T-helper 22 cell (primary cell): ENCODE measurements at regions not wholly inside any gene's neighbourhood (a gene's known extent, or its start where the extent isn't known, plus 50 kb on each side); places are given as distances from the start of the nearest gene placed in this dataset.
"Not testable (repeated sequence)": the region's sequence is repeated elsewhere in the genome, so short reads cannot be mapped to it uniquely, and the experiment has no call there.

Experiments
- DNase-seq: peaks from one replicate; pipeline ENCODE4 v3.0.0-alpha.2; 2020; ENCODE audit warnings: low read depth

DNA sequence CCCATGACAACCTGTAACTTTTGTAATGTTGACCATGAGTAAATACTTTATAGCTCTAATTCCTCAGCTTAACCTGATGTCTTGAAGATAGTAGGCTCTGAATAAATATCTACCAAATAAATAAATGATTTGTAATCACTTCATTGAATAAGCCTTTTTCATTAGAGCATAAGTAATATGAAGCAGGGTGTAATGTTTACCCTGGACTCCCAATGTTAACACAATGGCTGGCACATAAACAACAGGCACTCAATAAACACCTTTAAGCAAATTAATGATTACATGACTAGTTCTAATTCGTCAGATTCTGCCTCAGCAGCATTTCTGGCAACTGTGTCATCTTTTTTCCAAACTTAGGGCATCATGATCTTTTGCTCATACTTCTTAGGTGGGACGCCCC lies 396.3 kb downstream of the LIG4 start:
- no peak for DNase-seq

DNA sequence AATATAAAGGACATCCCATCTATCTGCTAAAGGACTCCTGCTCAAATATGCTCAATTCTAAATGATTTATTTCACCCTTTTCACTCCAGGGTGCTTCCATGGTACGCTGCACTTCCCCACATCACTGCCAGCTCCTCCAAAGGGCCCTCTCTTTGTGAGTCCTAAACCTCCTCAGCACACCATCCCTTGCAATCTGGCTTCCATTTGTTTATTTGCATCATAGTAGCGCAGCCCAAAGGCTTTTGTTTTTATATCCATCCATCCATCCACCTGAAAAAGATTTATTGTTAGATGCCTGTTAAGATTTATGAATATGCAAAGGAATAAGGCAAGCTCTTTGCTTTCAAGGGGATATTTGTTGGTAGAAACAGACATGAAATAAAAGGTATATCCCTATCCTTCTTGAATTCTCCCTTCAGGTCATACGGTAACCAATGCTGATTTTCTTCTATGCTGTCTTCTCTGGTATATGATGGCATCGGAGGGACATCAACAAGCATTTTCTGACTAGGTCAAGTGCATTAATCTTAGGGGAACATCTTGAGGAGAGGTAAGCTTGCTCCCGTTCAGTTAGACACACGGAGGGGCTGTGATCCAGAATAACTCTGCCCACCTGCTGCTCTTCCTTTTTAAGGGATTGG lies 397.6 kb downstream of the LIG4 start:
- no peak for DNase-seq

DNA sequence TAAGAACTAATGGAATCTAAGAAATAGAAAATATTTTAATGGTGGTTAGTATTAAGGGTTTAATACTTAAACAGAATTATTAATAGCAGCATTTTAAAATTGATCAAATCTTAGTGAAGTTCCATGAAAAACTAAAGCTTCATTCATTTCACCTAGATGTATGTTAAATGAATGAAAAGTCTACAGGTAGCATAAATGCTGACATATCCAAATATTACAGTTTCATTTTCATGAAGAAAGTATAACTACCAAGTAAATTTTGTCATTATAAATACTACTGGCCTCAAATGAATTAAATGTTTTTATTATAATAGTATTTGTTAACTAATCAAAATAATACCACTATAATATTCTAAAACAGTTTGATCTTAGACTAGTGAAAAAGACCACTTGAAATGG lies 403.3 kb downstream of the LIG4 start:
- DNase-seq, result no peak

DNA sequence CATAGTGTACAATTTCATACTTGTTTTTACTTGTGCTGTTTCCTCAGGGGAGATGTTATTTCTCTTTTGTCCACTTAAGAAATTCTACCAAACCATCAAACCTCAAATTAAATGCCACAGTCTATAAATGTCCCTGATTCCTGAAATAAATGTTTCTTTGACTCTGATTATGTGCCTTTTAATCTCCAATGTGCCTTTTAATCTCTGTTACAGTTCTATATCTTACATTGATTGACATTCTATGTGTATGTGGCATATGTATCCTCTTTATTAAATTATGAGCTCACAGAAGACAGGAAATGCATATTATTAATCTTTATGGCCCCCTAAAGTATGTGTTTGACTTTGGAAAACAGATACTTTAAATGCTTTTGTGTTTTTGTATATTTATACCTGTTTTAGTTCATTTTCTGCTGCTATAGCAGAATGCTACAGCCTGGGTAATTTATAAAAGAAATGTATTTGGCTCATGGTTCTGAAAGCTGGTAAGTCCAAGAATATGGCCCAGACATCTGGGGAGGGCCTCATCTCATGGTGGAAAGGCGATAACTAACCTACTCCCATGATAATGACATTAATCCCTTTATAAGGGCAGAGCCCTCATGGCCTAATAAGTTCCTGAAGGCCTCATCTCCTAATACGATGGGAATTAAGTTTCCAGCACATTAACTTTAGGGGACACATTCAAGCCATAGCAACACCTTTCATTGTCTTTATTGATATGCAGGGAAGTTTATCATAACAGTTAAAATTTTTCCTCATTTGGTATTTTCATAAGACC lies 403.9 kb downstream of the LIG4 start:
- no peak for DNase-seq

DNA sequence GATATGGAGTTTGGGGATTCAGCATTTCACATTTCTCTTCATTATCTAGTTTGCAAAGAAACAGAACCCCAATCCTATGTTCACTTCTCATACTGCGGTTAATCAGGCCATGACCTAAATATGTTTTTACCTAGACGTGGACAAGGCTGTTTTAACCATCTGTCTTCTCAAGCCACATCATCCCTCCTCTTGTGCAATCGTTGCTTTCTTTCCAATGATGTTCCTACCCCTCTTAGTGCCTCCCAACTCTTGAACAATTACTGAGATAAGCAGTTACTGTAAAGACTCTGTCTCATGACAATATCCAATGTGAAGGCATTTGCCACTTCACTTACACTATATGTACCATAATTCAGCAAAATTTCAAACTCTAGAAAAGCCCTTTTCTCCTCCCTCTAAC lies 406.2 kb downstream of the LIG4 start:
- no peak for DNase-seq

DNA sequence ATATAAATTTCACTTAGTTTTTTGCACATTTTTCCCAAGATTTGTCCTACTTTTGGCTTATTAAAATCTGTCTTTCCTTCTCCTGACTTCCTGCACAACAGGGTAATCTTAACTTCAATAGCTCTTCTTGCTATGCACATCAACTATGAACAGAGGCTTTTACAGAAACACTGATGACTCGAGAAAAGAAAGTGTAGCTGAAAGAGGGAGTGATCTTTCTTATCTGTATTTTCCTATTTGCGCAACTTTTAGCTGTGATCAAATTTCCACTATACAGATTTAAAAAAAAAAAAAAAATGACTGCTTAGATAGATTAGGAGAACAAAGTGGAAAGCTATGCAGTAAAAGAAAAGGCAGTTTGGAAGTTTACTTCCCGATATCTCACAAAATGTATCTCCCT lies 406.9 kb downstream of the LIG4 start:
- no peak for DNase-seq

DNA sequence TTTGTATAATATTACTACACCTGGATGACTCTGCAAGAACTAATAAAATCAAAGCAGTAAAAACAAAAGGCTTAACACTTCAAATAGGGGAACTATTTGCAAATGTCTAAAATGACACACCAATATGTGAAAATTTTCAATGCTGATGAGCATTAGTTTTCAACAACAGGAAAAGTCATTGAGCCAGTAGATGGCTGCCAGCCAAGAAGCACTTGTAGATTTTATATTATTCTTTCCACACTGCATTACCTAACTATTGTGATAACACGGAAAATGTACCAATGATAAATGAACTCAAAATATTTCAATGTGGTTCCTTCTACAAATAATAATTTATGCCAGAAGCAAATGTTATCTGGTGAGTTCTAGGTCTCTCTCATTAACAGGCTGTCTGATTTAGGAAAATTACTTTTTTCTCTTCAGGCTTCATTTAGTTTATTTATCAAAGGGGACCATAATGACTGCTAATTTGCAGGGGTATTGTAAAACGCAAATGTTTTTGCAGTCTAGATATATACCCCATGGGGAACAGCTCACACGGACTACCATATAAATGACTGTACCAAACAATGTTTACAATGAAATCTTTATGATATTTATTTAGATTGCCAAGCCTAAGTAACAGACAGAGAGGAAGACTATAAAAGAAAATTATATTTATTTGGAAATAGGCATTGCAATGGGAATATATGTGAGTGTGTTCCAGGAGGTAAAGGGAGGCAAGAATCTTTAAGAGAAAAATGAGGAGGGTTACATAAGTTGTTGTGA lies 407.8 kb downstream of the LIG4 start:
- no peak for DNase-seq

DNA sequence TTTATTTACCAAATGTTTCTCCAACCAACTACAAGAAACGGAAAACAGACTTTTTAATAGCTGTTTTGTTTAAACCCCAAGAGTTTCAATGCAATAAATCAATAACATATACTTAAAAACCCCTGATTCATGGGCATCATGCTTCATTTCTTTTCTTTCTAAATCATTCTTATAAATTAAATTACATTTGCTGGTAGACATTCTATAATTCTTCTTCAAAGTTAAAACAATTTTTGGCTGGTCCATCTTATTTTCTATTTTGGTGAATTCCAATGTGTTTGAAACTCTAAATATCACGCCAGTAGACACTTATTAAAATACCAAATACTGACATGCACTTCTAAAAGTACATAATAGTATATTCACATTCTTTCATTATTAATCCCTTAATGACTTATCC lies 408.6 kb downstream of the LIG4 start:
- no peak for DNase-seq

DNA sequence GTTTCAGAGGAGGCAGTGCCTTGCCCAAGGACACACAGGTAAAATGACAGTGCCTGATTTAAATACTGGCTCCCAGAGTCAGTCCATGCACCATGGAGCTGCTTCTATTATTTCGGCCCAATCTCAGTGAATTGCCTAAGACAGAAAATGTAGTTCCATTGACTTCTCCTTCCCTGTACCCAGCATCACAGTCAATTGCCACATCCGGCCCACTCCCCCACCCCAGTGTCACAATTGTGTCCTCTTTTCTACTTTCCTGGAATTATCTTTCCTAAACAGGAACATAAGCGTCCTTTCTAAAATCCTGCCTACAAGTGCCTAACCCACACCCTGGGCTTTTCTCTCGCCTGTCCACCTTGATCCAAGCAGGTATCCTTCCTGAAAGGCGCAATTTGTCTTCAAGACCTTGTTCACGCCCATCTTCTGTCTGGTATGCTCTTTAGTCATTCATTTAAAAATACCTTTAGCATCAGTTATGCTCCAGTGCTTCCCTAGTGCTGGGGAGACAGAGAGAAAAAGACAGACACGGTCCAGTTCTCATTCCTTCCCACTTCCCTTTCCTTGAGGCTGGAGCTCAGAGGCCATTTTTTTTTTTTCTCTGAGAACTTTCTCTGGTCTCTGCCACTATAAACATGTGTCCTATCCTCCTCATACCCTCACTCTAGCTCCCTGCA lies 411.4 kb downstream of the LIG4 start:
- DNase-seq, result no peak

DNA sequence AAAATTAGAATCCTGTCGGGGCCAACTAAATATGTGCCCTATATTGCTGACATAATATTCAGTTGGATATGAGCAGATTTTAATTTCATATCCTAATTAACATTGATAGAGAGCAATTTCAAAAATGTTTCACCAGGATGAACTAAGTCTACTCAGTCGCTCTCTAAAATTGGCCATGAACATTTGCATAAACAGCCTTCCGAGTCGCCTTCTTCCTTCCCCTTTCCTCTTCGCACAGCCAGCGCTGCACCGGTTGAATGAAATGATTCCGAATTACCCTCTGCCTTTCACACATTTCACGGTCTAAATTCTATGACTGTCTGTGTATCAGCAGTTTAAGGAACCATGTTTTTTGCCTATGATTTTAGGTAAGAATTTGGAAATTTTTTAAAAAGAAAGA lies 413.7 kb downstream of the LIG4 start:
- DNase-seq, result no peak

DNA sequence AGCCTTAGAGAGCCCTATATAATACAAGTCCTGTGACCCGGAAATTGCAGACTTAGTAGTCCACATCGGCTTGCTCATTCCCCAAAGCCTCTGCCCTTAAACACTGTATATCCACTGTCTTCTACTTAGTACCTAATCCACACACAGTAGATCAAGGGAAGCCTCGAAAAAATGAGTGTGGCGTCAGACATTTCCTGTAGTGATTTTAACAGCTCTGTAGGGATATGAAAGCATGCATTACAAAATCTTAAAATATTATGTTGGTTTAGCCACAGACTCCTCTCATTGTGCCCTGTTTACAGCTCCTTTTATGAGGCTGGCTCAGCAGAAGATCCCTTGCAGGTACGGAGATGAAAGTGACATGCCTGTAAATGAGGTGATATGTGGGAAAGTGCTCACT lies 416.3 kb downstream of the LIG4 start:
- no peak for DNase-seq

DNA sequence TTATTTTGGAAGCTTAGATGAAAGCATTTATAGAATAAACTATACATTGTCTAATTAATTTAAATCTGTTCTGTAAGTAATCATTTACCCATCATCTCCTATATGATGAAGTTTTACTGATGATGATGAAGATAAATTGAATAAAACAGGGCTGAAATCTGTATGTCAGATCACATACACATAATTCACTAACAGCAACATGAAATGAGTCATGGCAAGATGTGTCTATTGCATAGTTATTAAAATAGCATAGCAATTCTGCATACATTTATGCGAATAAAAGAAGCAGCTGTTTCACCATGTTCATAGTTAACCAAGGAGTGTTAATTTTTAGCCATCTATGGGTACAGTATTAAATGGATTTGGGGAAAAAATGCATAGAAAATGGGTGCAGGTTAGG lies 424.9 kb downstream of the LIG4 start:
- DNase-seq, result no peak

DNA sequence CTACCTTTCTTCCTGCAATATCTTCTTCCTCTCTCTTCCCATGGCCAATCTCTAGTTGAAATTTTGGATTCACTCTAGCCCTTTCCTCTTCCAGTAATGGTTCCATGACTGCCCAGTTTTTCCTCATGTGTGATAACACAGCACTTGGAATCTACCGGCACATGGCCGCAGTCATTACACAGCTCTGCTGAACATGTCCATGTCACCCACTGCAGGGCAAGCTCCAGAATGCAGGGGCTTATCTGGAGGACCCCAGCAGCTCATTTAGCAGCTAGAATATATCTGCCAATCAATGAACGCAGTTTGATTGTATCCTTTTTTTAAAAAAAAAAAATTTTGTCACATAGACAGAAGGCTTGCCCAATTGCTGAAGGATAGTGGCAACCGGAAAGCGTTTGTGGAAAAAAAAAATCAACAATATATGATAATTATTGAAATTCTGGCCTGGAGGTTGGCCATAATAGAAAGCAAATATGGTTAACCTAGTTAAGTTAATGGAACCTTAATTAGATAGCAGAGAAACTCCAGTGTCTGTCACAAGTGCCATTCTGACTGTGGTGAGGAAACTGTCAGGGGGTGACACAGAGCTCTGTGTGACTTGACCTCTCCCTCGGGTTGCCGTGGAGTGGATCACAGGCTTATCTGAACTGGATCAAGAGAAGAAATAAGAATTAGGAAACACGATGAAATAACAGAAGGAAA lies 426.7 kb downstream of the LIG4 start:
- DNase-seq, result no peak

DNA sequence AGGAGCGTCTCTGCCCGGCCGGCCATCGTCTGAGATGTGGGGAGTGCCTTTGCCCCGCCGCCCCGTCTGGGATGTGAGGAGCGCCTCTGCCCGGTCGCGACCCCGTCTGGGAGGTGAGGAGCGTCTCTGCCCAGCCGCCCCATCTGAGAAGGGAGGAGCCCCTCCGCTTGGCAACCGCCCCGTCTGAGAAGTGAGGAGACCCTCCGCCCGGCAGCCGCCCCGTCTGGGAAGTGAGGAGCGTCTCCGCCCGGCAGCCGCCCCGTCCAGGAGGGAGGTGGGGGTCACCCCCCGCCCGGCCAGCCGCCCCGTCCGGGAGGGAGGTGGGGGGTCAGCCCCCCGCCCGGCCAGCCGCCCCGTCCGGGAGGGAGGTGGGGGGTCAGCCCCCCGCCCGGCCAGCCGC lies 432.7 kb downstream of the LIG4 start:
- DNase-seq, result not testable (repeated sequence)

DNA sequence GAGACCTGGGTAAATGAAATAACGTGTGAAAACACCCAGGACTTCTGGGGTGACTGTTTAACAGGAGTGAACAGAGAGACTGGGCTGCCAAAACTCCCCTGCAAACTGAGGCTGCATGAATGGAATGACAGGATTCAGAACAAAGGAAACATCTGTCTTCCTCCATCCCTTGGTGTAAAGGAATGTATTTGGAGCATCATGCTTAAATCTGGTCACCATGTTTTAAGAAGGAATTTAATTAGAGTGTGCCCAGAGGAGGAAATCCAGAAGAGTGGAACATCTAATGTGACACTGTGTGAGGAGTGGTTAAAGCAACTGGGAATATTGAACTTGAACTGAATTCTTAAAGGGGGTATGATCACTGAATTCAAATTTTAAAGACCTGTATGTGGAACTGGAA lies 437.2 kb downstream of the LIG4 start:
- no peak for DNase-seq

DNA sequence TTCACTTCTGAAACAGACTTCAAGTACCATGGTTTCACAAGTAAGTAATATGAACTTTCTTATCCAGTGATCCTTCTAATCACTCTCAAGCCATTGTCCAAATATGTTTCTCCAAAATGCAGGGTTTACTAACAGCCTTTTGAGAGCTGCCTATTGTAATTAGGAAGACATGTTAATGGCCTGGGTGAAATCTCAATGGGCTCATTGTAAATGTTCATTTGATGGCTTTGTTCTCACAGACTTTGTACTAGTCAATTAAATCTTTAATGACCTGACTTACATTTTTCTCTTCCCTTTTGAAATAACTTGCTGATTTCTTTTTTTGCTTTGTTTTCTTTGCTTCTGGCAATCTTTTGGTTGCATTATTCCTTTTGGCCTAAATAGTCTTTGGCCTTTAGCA lies 444.8 kb downstream of the LIG4 start:
- DNase-seq, result no peak

DNA sequence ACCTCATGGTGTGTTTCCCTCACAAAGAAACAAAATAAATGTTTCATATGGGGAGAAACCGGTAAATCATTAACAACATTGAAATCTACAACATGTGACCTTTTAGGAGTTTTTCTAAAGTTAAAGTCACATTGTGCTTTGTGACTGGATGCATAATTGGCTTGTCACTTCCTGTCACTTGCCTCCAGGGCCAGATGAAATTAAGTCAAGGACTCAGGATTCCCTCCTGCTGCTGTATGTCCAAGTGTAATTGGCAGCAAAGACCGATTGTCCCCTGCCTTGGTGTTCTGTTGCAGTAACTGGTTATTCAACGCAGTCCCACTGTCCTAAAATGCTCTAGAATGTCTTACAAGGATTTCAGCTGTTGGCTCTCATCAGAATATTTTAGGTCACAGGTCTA lies 448.2 kb downstream of the LIG4 start:
- no peak for DNase-seq

DNA sequence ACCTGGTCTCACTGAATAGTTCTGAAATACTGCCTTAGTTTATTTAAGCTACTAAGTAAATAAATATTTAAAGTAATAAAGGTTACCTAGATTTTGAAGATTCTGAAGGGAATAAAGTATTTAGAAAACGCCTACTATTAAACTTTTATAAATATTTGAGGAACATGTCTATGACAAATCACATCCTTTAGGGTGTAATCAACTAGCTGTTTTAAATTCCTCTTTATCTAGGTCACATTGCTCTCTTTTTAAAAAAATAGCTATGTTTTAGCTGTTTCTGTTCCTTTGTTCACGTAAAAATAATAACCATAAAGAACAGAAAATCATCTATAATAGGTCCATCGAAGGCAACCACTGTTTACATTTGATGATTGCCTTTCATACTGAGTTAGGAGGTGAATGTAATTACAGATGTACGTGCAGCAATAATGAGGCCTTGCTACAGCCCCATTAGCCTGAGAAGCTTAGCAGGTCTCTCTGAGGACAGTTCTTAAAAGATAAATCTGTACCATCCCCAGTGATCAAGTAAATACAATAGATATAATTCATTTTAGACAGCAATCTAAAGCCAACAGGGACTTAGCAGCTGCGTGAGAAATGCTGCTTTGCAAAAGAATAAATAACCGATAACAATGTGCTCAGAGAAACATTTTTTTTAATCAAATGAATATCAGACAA lies 449.5 kb downstream of the LIG4 start:
- no peak for DNase-seq

DNA sequence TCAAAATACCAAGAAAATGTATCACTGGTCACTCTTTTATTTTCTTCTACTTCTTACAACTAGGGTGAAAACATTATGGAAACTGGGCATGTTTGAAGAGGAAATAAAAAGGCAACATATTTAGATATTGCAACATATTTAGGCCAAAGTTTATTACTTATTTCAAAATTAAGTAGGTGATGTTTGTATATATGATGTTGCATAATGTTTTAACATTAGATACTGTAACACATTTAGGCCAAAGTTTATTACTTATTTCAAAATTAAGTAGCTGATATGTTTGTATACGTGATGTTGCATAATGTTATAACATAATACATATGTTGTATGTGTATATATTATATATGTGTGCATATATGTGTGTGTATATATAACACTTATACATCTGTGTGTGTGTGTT lies 451.3 kb downstream of the LIG4 start:
- DNase-seq, result no peak

DNA sequence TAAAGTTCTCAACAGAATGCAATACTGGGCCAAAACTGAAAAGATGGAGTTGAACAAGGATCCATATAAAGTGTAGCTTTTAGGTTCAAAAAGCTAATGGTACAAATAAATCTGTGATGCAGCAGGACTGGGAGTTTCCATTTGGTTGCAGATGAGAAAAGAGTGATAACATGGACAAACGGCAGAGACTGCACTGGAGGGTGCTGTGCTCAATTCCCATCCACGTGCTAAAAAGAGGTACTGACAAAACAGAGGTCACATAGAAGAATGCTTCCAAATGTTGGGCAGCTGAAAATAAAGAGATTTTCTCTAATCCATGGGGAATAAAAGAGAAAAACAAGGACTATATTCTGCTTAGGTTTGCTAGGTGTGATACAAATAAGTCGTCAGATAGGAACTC lies 461.6 kb downstream of the LIG4 start:
- DNase-seq, result no peak

DNA sequence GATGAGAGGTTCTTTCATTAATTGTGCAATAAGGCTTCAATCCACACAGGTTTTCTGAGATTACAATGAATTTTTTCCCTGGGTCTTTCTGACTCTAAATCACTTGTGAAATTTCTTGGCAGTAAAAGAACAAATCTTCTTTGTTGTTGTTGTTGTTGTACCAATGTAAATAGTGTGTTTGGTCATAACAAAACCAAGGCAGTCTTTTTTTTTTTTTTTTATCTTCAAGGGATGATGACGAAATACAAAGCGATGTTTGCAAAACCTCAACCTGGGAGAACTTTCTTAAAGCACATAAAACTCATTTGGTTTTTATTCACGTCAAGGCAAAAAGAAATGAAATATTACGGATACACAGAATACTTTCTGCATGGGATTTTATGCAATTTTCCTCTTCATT lies 462.0 kb downstream of the LIG4 start:
- DNase-seq, result no peak

DNA sequence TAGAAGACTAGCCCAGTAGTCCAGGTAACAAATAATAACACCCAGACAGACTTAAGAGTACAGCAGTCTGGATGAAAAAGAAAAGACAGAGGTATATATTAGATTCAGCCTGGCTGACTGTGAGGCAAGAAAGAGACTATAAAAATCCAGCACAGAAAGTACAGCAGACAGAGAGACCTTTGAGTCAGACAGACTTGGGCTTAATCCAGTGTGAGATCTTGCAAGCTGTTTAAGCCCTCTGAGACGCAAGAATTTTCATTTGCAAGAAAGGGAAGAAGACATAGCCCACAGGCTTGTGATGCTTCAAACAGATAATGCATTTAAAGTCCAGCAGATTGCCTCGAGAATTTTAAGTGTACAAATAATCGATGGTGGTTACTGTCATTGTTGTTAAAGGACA lies 471.4 kb downstream of the LIG4 start:
- DNase-seq, result no peak
